ENCODE measurements at regions not wholly inside any gene's neighbourhood (a gene's known extent, or its start where the extent isn't known, plus 50 kb on each side); places are given as distances from the start of the nearest gene placed in this dataset.
A peak's percentile ranks its signal among the peaks of the same experiment; 100 is the strongest.

DNA sequence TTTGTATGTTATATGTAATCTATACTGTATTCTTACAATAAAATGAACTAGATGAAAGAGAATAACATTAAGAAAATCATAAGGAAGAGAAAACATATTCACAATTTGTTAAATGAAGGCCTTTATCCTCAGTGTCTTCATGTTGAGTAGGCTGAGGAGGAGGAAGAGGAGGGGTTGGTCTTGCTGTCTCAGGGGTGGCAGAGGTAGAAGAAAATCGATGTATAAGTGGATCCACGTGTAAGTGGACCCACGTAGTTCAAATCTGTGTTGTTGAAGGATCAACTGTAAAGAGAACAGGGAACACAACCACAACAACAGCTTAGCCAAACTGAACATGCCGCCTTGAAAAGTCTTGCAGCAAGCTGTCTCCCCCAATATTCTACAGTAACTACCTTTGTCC, 161.6 kb upstream of the NRP1 start:
- Histone ChIP-seq H3K27ac (ENCODE audit: low read depth, low read length, severe bottlenecking) (no peak overlapping the region), H3K36me3 (ENCODE audit: control insufficient read depth, insufficient read depth, low read length) (no peaks in the 10 kb centered on the region), H3K4me1 (ENCODE audit: control insufficient read depth, insufficient read depth, low read length, poor library complexity, severe bottlenecking) (no peaks in the 10 kb centered on the region), H3K9me3 (ENCODE audit: control insufficient read depth, low read length) (no peaks in the 10 kb centered on the region), H3K4me3 (ENCODE audit: extremely low read depth, insufficient read depth, low read length, poor library complexity, severe bottlenecking) (no peak overlapping the region)
- 92% methylated on average over 2 of the region's 4 CpGs; no CpG with 5 or more reads in 1 of the 2 experiments for WGBS, 2 experiments (ENCODE audit: insufficient coverage in 2 of 2)

GRCh38 chr10:33494694-33495265, 160.3 kb upstream of the NRP1 start:
- H3K36me3 ChIP-seq (ENCODE audit: control insufficient read depth, insufficient read depth, low read length): no peaks in the 10 kb centered on the region
- no peaks in the 10 kb centered on the region for H3K4me1 ChIP-seq (ENCODE audit: control insufficient read depth, insufficient read depth, low read length, poor library complexity, severe bottlenecking)
- no peak overlapping the region for H3K27ac ChIP-seq (ENCODE audit: low read depth, low read length, severe bottlenecking)
- H3K9me3 ChIP-seq (ENCODE audit: control insufficient read depth, low read length): no peaks in the 10 kb centered on the region
- no peak overlapping the region for H3K4me3 ChIP-seq (ENCODE audit: extremely low read depth, insufficient read depth, low read length, poor library complexity, severe bottlenecking)

- H3K4me3 ChIP-seq (ENCODE audit: extremely low read depth, insufficient read depth, low read length, poor library complexity, severe bottlenecking): no peak overlapping the region
Measured at GRCh38 chr10:33493978-33494377, 159.5 kb upstream of the NRP1 start.

DNA sequence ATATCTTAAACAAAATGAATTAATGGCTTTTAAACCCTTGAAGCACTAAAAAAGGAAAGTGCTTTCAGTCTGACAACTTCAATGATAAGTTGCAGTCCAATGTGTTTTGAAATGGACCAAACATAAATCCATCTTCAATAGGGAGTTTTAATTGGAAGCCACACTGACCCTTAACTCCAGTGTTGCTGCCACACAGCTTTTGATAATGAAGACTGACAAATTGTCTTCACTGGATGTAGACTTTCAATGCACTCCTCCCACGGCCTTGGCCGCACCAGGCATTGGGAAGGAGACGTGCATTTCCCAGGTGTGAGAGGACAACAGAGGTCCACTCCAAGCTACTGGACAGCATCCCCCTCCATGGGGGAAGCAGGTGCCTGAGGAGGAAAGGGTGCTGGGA, 159.0 kb upstream of the NRP1 start:
- 60 to 80% methylated on average over 1 of the region's 3 CpGs for WGBS, 2 experiments (ENCODE audit: insufficient coverage in 2 of 2)
- H3K36me3 ChIP-seq (ENCODE audit: control insufficient read depth, insufficient read depth, low read length): no peaks in the 10 kb centered on the region
- no peaks in the 10 kb centered on the region for H3K9me3 ChIP-seq (ENCODE audit: control insufficient read depth, low read length)
- H3K27ac ChIP-seq (ENCODE audit: low read depth, low read length, severe bottlenecking): no peak overlapping the region
- H3K4me3 ChIP-seq (ENCODE audit: extremely low read depth, insufficient read depth, low read length, poor library complexity, severe bottlenecking): no peak overlapping the region
- no peaks in the 10 kb centered on the region for H3K4me1 ChIP-seq (ENCODE audit: control insufficient read depth, insufficient read depth, low read length, poor library complexity, severe bottlenecking)

More at GRCh38 chr10:33493978-33494377, 159.5 kb upstream of the NRP1 start:
- H3K9me3 ChIP-seq (ENCODE audit: control insufficient read depth, low read length): no peaks in the 10 kb centered on the region
- H3K4me1 ChIP-seq (ENCODE audit: control insufficient read depth, insufficient read depth, low read length, poor library complexity, severe bottlenecking): no peaks in the 10 kb centered on the region
- no peak overlapping the region for H3K27ac ChIP-seq (ENCODE audit: low read depth, low read length, severe bottlenecking)
- H3K36me3 ChIP-seq (ENCODE audit: control insufficient read depth, insufficient read depth, low read length): no peaks in the 10 kb centered on the region
- 100% methylated on average over 1 of the region's 2 CpGs; no CpG with 5 or more reads in 1 of the 2 experiments for whole genome bisulfite sequencing, 2 experiments (ENCODE audit: insufficient coverage in 2 of 2)

DNA sequence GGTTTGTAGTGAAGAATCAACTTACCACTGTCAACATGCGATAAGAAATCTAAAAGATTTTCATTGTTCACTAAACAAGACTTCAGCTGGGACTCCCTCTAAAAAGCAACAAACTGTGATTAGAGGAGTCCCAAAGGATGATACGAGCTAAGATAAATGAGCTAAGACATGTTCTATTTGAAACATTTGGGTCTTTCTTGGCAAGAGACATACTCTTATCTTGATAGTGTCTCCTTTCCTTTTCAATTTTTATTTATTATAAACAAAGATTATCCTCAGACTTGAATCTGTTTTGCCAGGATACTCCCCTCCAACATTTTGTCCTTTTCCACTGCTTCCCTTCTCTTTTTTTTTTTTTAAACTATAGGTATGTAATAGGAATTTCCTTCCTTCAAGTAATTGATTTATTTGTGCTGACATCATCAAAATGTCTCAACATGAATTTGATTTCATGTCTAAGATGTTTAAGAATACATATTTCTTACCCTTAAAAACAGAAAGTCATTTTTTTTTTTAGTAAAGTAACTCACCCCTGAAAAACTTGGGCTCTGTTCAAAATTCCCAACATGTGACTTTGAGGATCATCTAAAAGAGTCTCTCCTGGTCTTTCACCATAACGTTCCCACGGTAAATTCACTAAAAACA, 158.4 kb upstream of the NRP1 start:
- H3K36me3 ChIP-seq (ENCODE audit: control insufficient read depth, insufficient read depth, low read length): no peaks in the 10 kb centered on the region
- 80 to 100% methylated on average over 1 to 2 of the region's 4 CpGs for WGBS, 2 experiments (ENCODE audit: insufficient coverage in 2 of 2)
- H3K27ac ChIP-seq (ENCODE audit: low read depth, low read length, severe bottlenecking): no peak overlapping the region
- H3K9me3 ChIP-seq (ENCODE audit: control insufficient read depth, low read length): no peaks in the 10 kb centered on the region
- H3K4me1 ChIP-seq (ENCODE audit: control insufficient read depth, insufficient read depth, low read length, poor library complexity, severe bottlenecking): no peaks in the 10 kb centered on the region
- no peak overlapping the region for H3K4me3 ChIP-seq (ENCODE audit: extremely low read depth, insufficient read depth, low read length, poor library complexity, severe bottlenecking)

GRCh38 chr10:33489501-33490176, 155.2 kb upstream of the NRP1 start:
- Histone ChIP-seq H3K27ac (ENCODE audit: low read depth, low read length, severe bottlenecking) (no peak overlapping the region), H3K4me1 (ENCODE audit: control insufficient read depth, insufficient read depth, low read length, poor library complexity, severe bottlenecking) (peaks cover 4% of the 10 kb centered on the region), H3K9me3 (ENCODE audit: control insufficient read depth, low read length) (no peaks in the 10 kb centered on the region), H3K36me3 (ENCODE audit: control insufficient read depth, insufficient read depth, low read length) (no peaks in the 10 kb centered on the region), H3K4me3 (ENCODE audit: extremely low read depth, insufficient read depth, low read length, poor library complexity, severe bottlenecking) (no peak overlapping the region)
- WGBS, 2 experiments (ENCODE audit: insufficient coverage in 2 of 2): 82 to 88% methylated on average over 5 of the region's 6 CpGs

DNA sequence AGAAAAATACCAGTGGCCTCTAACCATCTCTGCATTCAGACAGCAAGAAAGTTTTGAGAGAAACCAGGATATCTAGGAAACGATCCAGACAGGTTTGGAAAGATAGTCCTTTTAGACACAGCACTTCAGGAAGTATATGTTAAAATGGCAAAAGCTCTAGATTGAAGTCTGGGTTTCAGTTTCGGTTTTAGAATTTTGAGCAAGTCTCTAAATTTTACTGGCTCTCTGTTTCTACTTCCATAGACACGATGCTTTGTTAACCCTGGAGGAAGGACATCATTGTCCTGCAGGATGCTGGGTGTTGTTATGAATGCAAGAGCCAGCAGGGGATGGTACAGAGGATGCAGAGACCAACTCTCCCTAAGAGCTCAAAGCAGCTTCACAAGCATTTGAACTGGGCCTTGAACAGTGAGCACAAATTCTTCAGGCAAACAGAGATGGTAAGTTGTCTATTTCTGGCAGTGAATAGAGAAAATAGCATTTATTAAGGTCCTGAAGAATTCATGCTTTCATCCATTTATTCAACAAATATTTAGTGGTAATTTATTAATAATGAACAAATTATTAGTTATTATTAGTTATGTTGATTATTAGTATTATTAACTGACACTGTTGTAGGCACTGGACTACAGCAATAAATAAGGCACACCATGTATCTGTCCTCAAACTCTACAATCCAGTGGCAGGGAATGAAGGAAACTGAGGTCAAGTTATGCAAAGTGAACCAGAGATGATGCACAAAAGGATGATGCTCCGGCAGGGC, 152.7 kb upstream of the NRP1 start:
- Histone ChIP-seq H3K4me3 (ENCODE audit: extremely low read depth, insufficient read depth, low read length, poor library complexity, severe bottlenecking) (no peak overlapping the region), H3K27ac (ENCODE audit: low read depth, low read length, severe bottlenecking) (no peak overlapping the region), H3K36me3 (ENCODE audit: control insufficient read depth, insufficient read depth, low read length) (no peaks in the 10 kb centered on the region), H3K9me3 (ENCODE audit: control insufficient read depth, low read length) (no peaks in the 10 kb centered on the region), H3K4me1 (ENCODE audit: control insufficient read depth, insufficient read depth, low read length, poor library complexity, severe bottlenecking) (peaks cover 4% of the 10 kb centered on the region)
- WGBS, 2 experiments (ENCODE audit: insufficient coverage in 2 of 2): 60 to 100% methylated on average over 1 of the region's 4 CpGs

- peak overlapping the region; percentile 68 for H3K27ac ChIP-seq (ENCODE audit: low read depth, low read length, severe bottlenecking)
- WGBS, 2 experiments (ENCODE audit: insufficient coverage in 2 of 2): 89 to 93% methylated on average over 2 of the region's 3 CpGs
- H3K4me1 ChIP-seq (ENCODE audit: control insufficient read depth, insufficient read depth, low read length, poor library complexity, severe bottlenecking): peaks cover 4% of the 10 kb centered on the region
- H3K9me3 ChIP-seq (ENCODE audit: control insufficient read depth, low read length): no peaks in the 10 kb centered on the region
- H3K36me3 ChIP-seq (ENCODE audit: control insufficient read depth, insufficient read depth, low read length): no peaks in the 10 kb centered on the region
- H3K4me3 ChIP-seq (ENCODE audit: extremely low read depth, insufficient read depth, low read length, poor library complexity, severe bottlenecking): no peak overlapping the region
Measured at GRCh38 chr10:33485276-33485675, 150.8 kb upstream of the NRP1 start.

GRCh38 chr10:33484787-33485186, 150.3 kb upstream of the NRP1 start:
- Histone ChIP-seq H3K27ac (ENCODE audit: low read depth, low read length, severe bottlenecking) (peak overlapping the region; percentile 68), H3K9me3 (ENCODE audit: control insufficient read depth, low read length) (no peaks in the 10 kb centered on the region), H3K36me3 (ENCODE audit: control insufficient read depth, insufficient read depth, low read length) (no peaks in the 10 kb centered on the region), H3K4me3 (ENCODE audit: extremely low read depth, insufficient read depth, low read length, poor library complexity, severe bottlenecking) (no peak overlapping the region), H3K4me1 (ENCODE audit: control insufficient read depth, insufficient read depth, low read length, poor library complexity, severe bottlenecking) (peaks cover 4% of the 10 kb centered on the region)
- 60 to 83% methylated on average over 1 to 2 of the region's 2 CpGs for WGBS, 2 experiments (ENCODE audit: insufficient coverage in 2 of 2)

DNA sequence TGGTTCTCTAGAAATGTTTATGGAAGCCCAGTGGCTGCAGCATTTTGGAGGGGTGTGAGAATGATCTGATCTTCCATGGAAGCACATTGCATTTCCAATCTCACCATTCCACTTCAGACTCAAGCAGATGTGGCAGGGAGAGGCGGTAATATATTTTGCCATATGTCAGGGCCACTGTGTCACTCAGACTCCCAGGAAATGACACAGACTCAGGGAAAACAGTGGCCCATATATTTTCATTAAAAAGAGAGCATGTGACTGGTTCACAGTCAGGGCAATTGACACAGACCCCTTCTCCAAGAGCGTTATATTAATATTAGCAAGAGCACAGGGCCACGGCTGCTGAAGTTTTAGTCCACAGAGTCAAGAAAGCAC, 149.3 kb upstream of the NRP1 start:
- no peaks in the 10 kb centered on the region for H3K9me3 ChIP-seq (ENCODE audit: control insufficient read depth, low read length)
- H3K4me1 ChIP-seq (ENCODE audit: control insufficient read depth, insufficient read depth, low read length, poor library complexity, severe bottlenecking): peaks cover 4% of the 10 kb centered on the region
- no peak overlapping the region for H3K4me3 ChIP-seq (ENCODE audit: extremely low read depth, insufficient read depth, low read length, poor library complexity, severe bottlenecking)
- no peak overlapping the region for H3K27ac ChIP-seq (ENCODE audit: low read depth, low read length, severe bottlenecking)
- WGBS, 2 experiments (ENCODE audit: insufficient coverage in 2 of 2): 83 to 87% methylated on average over 3 of the region's 3 CpGs
- H3K36me3 ChIP-seq (ENCODE audit: control insufficient read depth, insufficient read depth, low read length): no peaks in the 10 kb centered on the region
